ENCODE measurements at regions not wholly inside any gene's neighbourhood (a gene's known extent, or its start where the extent isn't known, plus 50 kb on each side); places are given as distances from the start of the nearest gene placed in this dataset.

DNA sequence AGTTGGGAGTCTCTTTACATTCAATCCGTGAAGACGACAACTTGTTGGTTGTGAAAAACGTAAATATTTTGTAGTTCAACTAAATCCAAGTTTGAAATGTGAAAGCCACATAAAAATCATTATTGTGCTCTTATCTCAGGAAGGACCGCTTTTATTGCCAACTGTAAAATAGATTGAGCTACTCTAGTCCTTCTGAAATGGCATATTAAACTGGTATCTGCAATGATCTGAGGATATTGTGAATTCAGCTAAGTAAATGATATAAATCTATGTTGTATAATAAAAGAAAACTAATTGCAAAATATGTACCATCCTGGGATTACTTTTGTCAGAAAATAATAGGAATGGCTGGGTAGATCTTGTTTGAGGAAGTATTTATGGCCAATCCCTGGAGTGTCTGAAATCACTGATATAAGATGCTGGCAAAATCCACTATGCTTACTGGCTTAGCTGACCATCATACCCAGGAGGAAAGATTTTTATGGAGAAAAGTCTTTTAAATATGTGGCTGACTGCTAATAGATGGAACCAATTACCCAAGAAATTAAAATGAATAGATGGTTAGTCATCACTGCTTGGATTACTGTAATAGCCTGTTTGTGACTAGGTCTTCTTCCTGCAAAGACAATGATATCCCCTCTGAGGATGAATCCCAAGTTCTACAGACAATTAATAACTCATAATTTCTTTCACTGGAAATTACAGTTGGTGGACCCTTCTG lies 191.8 kb downstream of the SEMA6D start:
- TF ChIP-seq, protein P1, sequence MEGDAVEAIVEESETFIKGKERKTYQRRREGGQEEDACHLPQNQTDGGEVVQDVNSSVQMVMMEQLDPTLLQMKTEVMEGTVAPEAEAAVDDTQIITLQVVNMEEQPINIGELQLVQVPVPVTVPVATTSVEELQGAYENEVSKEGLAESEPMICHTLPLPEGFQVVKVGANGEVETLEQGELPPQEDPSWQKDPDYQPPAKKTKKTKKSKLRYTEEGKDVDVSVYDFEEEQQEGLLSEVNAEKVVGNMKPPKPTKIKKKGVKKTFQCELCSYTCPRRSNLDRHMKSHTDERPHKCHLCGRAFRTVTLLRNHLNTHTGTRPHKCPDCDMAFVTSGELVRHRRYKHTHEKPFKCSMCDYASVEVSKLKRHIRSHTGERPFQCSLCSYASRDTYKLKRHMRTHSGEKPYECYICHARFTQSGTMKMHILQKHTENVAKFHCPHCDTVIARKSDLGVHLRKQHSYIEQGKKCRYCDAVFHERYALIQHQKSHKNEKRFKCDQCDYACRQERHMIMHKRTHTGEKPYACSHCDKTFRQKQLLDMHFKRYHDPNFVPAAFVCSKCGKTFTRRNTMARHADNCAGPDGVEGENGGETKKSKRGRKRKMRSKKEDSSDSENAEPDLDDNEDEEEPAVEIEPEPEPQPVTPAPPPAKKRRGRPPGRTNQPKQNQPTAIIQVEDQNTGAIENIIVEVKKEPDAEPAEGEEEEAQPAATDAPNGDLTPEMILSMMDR (IDR thresholded peaks at IDR 0.05): no peak
- TF ChIP-seq SIN3A (IDR thresholded peaks at IDR 0.05; ENCODE audit: borderline replicate concordance, insufficient read depth, low read depth, low read length) (no peak), TCF7L2 (IDR thresholded peaks at IDR 0.05; ENCODE audit: low read depth, low read length) (no peak), POLR2AphosphoS5 (IDR thresholded peaks at IDR 0.05; ENCODE audit: low read depth, low read length) (no peak), REST (IDR thresholded peaks at IDR 0.05; ENCODE audit: insufficient read depth in 1 of 2, low read depth in 2 of 2, low read length in 1 of 2) (no peak)
